LHCN-M2 (cell line): ENCODE measurements at regions not wholly inside any gene's neighbourhood (a gene's known extent, or its start where the extent isn't known, plus 50 kb on each side); places are given as distances from the start of the nearest gene placed in this dataset.

Experiments
- DNase-seq: peaks from one replicate; pipeline ENCODE4 v3.0.0-alpha.2; 2012; ENCODE audit warnings: low read depth

GRCh38 chr3:10583798-10584708 lies 78.7 kb upstream of the ATP2B2 start:
- DNase-seq = no peak

GRCh38 chr3:10585945-10586344 lies 80.6 kb upstream of the ATP2B2 start:
- DNase-seq = no peak

GRCh38 chr3:10594915-10595314 lies 89.5 kb upstream of the ATP2B2 start:
- peak; percentile 59 for DNase-seq

GRCh38 chr3:10596746-10597448 lies 91.5 kb upstream of the ATP2B2 start:
- no peak for DNase-seq

- DNase-seq = no peak
Observed at GRCh38 chr3:10597733-10598132, 92.3 kb upstream of the ATP2B2 start.

- no peak for DNase-seq
Observed at GRCh38 chr3:10599017-10599416, 93.6 kb upstream of the ATP2B2 start.

GRCh38 chr3:10599444-10599843 lies 94.1 kb upstream of the ATP2B2 start:
- DNase-seq = no peak

- no peak for DNase-seq
Observed at GRCh38 chr3:10600296-10600714, 94.9 kb upstream of the ATP2B2 start.

GRCh38 chr3:10600726-10601125 lies 95.3 kb upstream of the ATP2B2 start:
- no peak for DNase-seq

- no peak for DNase-seq
Observed at GRCh38 chr3:10601151-10601856, 95.9 kb upstream of the ATP2B2 start.

GRCh38 chr3:10601857-10602230 lies 96.5 kb upstream of the ATP2B2 start:
- DNase-seq = no peak

- no peak for DNase-seq
Observed at GRCh38 chr3:10602271-10602670, 96.9 kb upstream of the ATP2B2 start.

- DNase-seq = no peak
Observed at GRCh38 chr3:10602769-10603768, 97.7 kb upstream of the ATP2B2 start.

GRCh38 chr3:10609134-10609533 lies 103.7 kb upstream of the ATP2B2 start:
- DNase-seq = no peak

- no peak for DNase-seq
Observed at GRCh38 chr3:10614168-10614567, 108.8 kb upstream of the ATP2B2 start.

GRCh38 chr3:10615715-10616114 lies 110.3 kb upstream of the ATP2B2 start:
- no peak for DNase-seq

- no peak for DNase-seq
Observed at GRCh38 chr3:10616321-10616720, 110.9 kb upstream of the ATP2B2 start.

- no peak for DNase-seq
Observed at GRCh38 chr3:10619989-10620832, 114.8 kb upstream of the ATP2B2 start.

- no peak for DNase-seq
Observed at GRCh38 chr3:10620833-10621082, 115.4 kb upstream of the ATP2B2 start.

GRCh38 chr3:10623578-10624275 lies 118.3 kb upstream of the ATP2B2 start:
- DNase-seq = peak; percentile 1
